BE2C (cell line): ENCODE measurements at regions not wholly inside any gene's neighbourhood (a gene's known extent, or its start where the extent isn't known, plus 50 kb on each side); places are given as distances from the start of the nearest gene placed in this dataset.
"Not testable (repeated sequence)": the region's sequence is repeated elsewhere in the genome, so short reads cannot be mapped to it uniquely, and the experiment has no call there.

ENCODE experiments used
- DNase-seq: peaks from one replicate; pipeline ENCODE4 v3.0.0-alpha.2; 2020
- H3K27me3 ChIP-seq: fragments of 250-450 bp; sonication (Bioruptor Pico); 2 replicates; pipeline ENCODE4 v1.5.1; 2020; ENCODE audit warnings: mild to moderate bottlenecking
- H3K36me3 ChIP-seq: fragments of 250-450 bp; sonication (Bioruptor Pico); 2 replicates; pipeline ENCODE4 v1.5.1; 2020; ENCODE audit warnings: mild to moderate bottlenecking
- H3K4me1 ChIP-seq: fragments of 250-450 bp; sonication (Bioruptor Pico); 2 replicates; pipeline ENCODE4 v1.5.1; 2020
- H3K4me3 ChIP-seq: 2 replicates; pipeline ENCODE4 v1.5.1; 2011; ENCODE audit warnings: low read depth, low read length
- H3K9me3 ChIP-seq: fragments of 250-450 bp; sonication (Bioruptor Pico); 2 replicates; pipeline ENCODE4 v1.5.1; 2020
- CTCF ChIP-seq: IDR thresholded peaks from 2 replicates; pipeline ENCODE4 v1.5.1; 2012; ENCODE audit warnings: mild to moderate bottlenecking, low read depth, low read length

GRCh38 chr1:222905151-222905550 is 90.3 kb downstream of the DISP1 start:
- no peak for TF ChIP-seq CTCF
- DNase-seq = no peak
- Histone ChIP-seq H3K9me3 (no peaks in the 10 kb centered on the region), H3K27me3 (no peaks in the 10 kb centered on the region), H3K4me3 (no peak overlapping the region), H3K36me3 (no peaks in the 10 kb centered on the region), H3K4me1 (no peaks in the 10 kb centered on the region)

- H3K4me1 ChIP-seq, H3K9me3 ChIP-seq, H3K4me3 ChIP-seq, H3K27me3 ChIP-seq, DNase-seq, H3K36me3 ChIP-seq: not testable (repeated sequence)
Measured at GRCh38 chr1:222906271-222906739, 91.5 kb downstream of the DISP1 start.

GRCh38 chr1:222909586-222909985 is 94.7 kb downstream of the DISP1 start:
- no peak for DNase-seq
- no peak overlapping the region for H3K4me3 ChIP-seq
- no peak for TF ChIP-seq CTCF
- H3K27me3 ChIP-seq = no peaks in the 10 kb centered on the region
- H3K36me3 ChIP-seq = no peaks in the 10 kb centered on the region
- no peaks in the 10 kb centered on the region for H3K4me1 ChIP-seq
- no peaks in the 10 kb centered on the region for H3K9me3 ChIP-seq

GRCh38 chr1:222910699-222911098 is 95.9 kb downstream of the DISP1 start:
- no peak overlapping the region for H3K4me3 ChIP-seq
- DNase-seq = no peak

GRCh38 chr1:222911866-222912265 is 97.0 kb downstream of the DISP1 start:
- no peak for TF ChIP-seq CTCF
- Histone ChIP-seq H3K4me1 (no peaks in the 10 kb centered on the region), H3K9me3 (no peaks in the 10 kb centered on the region), H3K27me3 (no peaks in the 10 kb centered on the region), H3K36me3 (no peaks in the 10 kb centered on the region), H3K4me3 (no peak overlapping the region)
- DNase-seq = no peak

More at GRCh38 chr1:222910699-222911098, 95.9 kb downstream of the DISP1 start:
- Histone ChIP-seq H3K9me3 (no peaks in the 10 kb centered on the region), H3K4me1 (no peaks in the 10 kb centered on the region), H3K27me3 (no peaks in the 10 kb centered on the region), H3K36me3 (no peaks in the 10 kb centered on the region)
- TF ChIP-seq CTCF = no peak

- DNase-seq = no peak
- Histone ChIP-seq H3K4me1 (no peaks in the 10 kb centered on the region), H3K4me3 (no peak overlapping the region), H3K36me3 (no peaks in the 10 kb centered on the region), H3K9me3 (no peaks in the 10 kb centered on the region), H3K27me3 (no peaks in the 10 kb centered on the region)
- TF ChIP-seq CTCF = no peak
Measured at GRCh38 chr1:222912730-222913129, 97.9 kb downstream of the DISP1 start.
